Heart left ventricle (tissue), 16 donors: ENCODE measurements at regions not wholly inside any gene's neighbourhood (a gene's known extent, or its start where the extent isn't known, plus 50 kb on each side); places are given as distances from the start of the nearest gene placed in this dataset.

Source experiments
- ATAC-seq, 4 donors: fragments of 200-7000 bp; cut with Tn5 transposase; one replicate each; pipeline ENCODE4 v1.9.1; 2020 to 2022; ENCODE audit warnings: moderate library complexity in 4 of 4, mild to moderate bottlenecking in 3 of 4, moderate number of reproducible peaks in 1 of 4
- DNase-seq, 5 donors: peaks; one replicate each; pipeline ENCODE4 v3.0.0-alpha.2; 2020
- H3K27ac ChIP-seq, 12 donors: fragments of 200-600 bp; sonication (generic) in 4 of 12; one replicate each; pipeline versions ENCODE4 v1.5.0 to v1.8.0; 2016 to 2022; ENCODE audit warnings: mild to moderate bottlenecking in 2 of 12
- H3K27me3 ChIP-seq, 9 donors: fragments of 200-600 bp; sonication (generic) in 2 of 9; one replicate each; pipeline versions ENCODE4 v1.5.1 to v1.8.0; 2016 to 2022; ENCODE audit warnings: mild to moderate bottlenecking in 3 of 9
- H3K36me3 ChIP-seq, 9 donors: fragments of 200-600 bp; sonication (generic) in 2 of 9; one replicate each; pipeline versions ENCODE4 v1.5.0 to v1.8.0; 2018 to 2022; ENCODE audit warnings: mild to moderate bottlenecking in 2 of 9
- H3K4me1 ChIP-seq, 12 donors: fragments of 200-600 bp; sonication (generic) in 4 of 12; one replicate each; pipeline versions ENCODE4 v1.5.0 to v1.8.0; 2016 to 2022; ENCODE audit warnings: mild to moderate bottlenecking in 3 of 12
- H3K4me3 ChIP-seq, 12 donors: fragments of 200-600 bp; sonication (generic) in 4 of 12; one replicate each; pipeline versions ENCODE4 v1.5.0 to v1.8.0; 2017 to 2022; ENCODE audit warnings: mild to moderate bottlenecking in 9 of 12, moderate library complexity in 4 of 12
- H3K9me3 ChIP-seq, 12 donors: fragments of 200-600 bp; sonication (generic) in 4 of 12; one replicate each; pipeline versions ENCODE4 v1.5.0 to v1.8.0; 2016 to 2022; ENCODE audit warnings: mild to moderate bottlenecking in 1 of 12
- CTCF ChIP-seq, 12 donors: fragments of 200-600 bp; sonication (generic) in 4 of 12; IDR thresholded peaks; one replicate each; pipeline versions ENCODE4 v1.5.0 to v1.8.0; 2018 to 2022; ENCODE audit warnings: antibody characterized with exemption in 12 of 12, mild to moderate bottlenecking in 5 of 12
- POLR2A ChIP-seq, 2 donors: fragments of 450-650 bp; IDR thresholded peaks; one replicate each; pipeline ENCODE4 v1.6.1; 2017; ENCODE audit warnings: antibody characterized with exemption in 2 of 2, mild to moderate bottlenecking in 2 of 2, moderate library complexity in 2 of 2
- WGBS, 4 donors: extraction: QIAGEN DNeasy Blood & Tissue Kit in 2 of 4; methylation state at CpG; one replicate each; pipeline versions ENCODE4 v1.1.5 to v1.1.7; 2013 to 2018; 5-methylcytosine and 5-hydroxymethylcytosine counted together
- intact Hi-C, 10 donors: fragments of 100-400 bp; cut with DNase I; formaldehyde crosslinking; loops; one replicate each; pipeline versions ENCODE4 v1.11.1 to v1.14.2; 2022
- donor health status: ischemic (EF 13 %, LVEDD 7.1; RV severe dilation, severe dysfunction).
- donor health status: healthy with polysubstance abuse.
- donor health status: DM: no; HTN: yes; CAD: no.
- donor health status: DM: no; HTN: no; CAD: no.
- donor health status: ischemic (EF 25% LVEDD 6.9; RV normal size, moderate dysfunction).
- donor health status: ischemic (EF 25% LVEDD 5.7; RV mildly dilated, moderate dysfunction).
- donor health status: healthy.
- donor health status: DM: yes; HTN: yes; CAD: no.
- donor health status: ischemic (EF 35%, LVEDD 5.7; RV mildly dilated, moderate dysfunction).
- donor health status: nonischemic (EF 11% LVEDD 7.7; RV severe dilation, severe dysfunction).
- donor health status: DM: yes; HTN: yes; CAD: no.
- donor health status: PGD.
- donor health status: ischemic (EF 29% LVEDD 5.4; RV normal size, mild dysfunction).
- donor health status: nonischemic (EF 23%, LVEDD 6.1; RV moderate dilation, normal function).

DNA sequence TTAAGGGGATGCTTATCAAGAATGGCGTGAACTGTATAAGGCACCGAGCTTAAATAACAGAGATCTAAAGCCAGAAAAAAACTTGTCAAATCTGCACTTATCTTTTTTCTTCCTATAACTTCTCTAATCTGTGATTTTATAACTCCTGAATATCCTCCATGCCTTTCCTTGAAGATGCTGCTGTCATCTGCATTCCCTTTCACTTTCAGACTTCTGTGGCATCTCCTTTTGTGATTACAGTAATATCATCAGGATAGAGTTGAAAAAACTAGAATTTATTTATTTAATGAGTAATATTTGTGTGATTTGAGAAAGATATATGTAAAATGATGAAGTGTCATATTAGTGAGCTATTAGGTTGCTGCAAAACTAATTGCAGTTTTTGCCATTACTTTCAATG is 357.8 kb upstream of the PTBP2 start:
- intact Hi-C loops: no loop called here
- peaks cover 0 to 11% (median 0%) of the 10 kb centered on the region in 12 donors for H3K4me1 ChIP-seq
- WGBS, 4 donors: 39 to 71% (median 50%) methylated on average over 2 of the region's 2 CpGs
- H3K36me3 ChIP-seq: no peaks in the 10 kb centered on the region
- H3K4me3 ChIP-seq: no peak overlapping the region
- H3K27me3 ChIP-seq: no peaks in the 10 kb centered on the region
- no peak overlapping the region for H3K27ac ChIP-seq
- H3K9me3 ChIP-seq: no peaks in the 10 kb centered on the region
- TF ChIP-seq CTCF (IDR thresholded peaks at IDR 0.05) (no peak), POLR2A (IDR thresholded peaks at IDR 0.05) (no peak)
- DNase-seq: no peak
- ATAC-seq: no peak

- ATAC-seq (no peak), DNase-seq (no peak)
- Histone ChIP-seq H3K27ac (no peak overlapping the region), H3K27me3 (no peaks in the 10 kb centered on the region), H3K4me1 (peaks cover 0 to 11% (median 0%) of the 10 kb centered on the region in 12 donors), H3K4me3 (no peak overlapping the region), H3K36me3 (no peaks in the 10 kb centered on the region), H3K9me3 (no peaks in the 10 kb centered on the region)
- TF ChIP-seq CTCF (IDR thresholded peaks at IDR 0.05) (no peak), POLR2A (IDR thresholded peaks at IDR 0.05) (no peak)
- intact Hi-C loops: no loop called here
Measured at GRCh38 chr1:96364576-96364975, 357.0 kb upstream of the PTBP2 start.

- Histone ChIP-seq H3K4me3 (no peak overlapping the region), H3K9me3 (no peaks in the 10 kb centered on the region), H3K36me3 (no peaks in the 10 kb centered on the region), H3K27ac (no peak overlapping the region), H3K4me1 (peaks cover 0 to 11% (median 0%) of the 10 kb centered on the region in 12 donors), H3K27me3 (no peaks in the 10 kb centered on the region)
- no peak for TF ChIP-seq POLR2A (IDR thresholded peaks at IDR 0.05)
- no peak for TF ChIP-seq CTCF (IDR thresholded peaks at IDR 0.05)
- intact Hi-C loops: no loop called here
- ATAC-seq: no peak
- DNase-seq: no peak
- 35 to 68% (median 47%) methylated on average over 1 of the region's 1 CpG for WGBS, 4 donors
Measured at GRCh38 chr1:96365076-96365475, 356.5 kb upstream of the PTBP2 start.

DNA sequence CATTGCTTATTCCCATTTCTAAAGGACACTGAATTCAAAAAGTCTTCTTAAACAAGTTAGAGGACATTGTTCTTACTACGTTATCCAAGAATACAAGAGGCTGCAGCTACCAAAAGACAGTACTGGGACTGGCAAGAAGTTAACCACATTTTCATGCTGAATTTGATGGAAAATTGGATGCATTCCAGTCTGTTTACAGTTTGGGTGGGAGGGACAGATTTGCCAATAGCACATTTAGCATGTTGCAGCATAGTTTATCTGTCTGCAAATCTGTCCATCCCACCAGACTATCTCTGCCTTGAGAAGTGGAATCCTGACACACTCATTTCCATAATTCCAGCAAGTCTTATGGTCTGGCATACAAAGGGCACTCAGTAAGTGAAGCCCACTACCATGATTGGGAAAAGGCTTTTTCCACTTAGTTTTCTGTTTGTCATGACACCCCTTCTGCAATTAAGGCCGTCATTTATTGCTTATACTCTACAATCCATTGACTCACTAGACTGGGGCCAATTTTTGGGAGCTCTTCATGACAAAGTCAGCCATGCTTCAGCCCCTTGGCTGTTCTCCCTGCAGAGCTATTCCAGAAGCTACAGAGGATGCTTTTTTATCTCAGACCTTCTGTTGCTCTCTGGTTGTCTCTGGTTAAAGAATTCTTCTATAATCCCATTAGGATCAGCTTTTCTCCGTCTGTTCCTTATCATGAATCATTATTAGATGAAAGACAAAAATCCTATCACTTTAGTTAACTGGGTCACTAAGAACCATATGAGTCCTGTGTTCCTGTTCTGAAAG is 355.8 kb upstream of the PTBP2 start:
- ATAC-seq: no peak
- Histone ChIP-seq H3K27me3 (no peaks in the 10 kb centered on the region), H3K4me3 (no peak overlapping the region), H3K36me3 (no peaks in the 10 kb centered on the region), H3K4me1 (peaks cover 0 to 11% (median 0%) of the 10 kb centered on the region in 12 donors), H3K27ac (no peak overlapping the region), H3K9me3 (no peaks in the 10 kb centered on the region)
- WGBS, 4 donors: 62 to 71% (median 68%) methylated on average over 3 of the region's 3 CpGs
- TF ChIP-seq POLR2A (IDR thresholded peaks at IDR 0.05) (no peak), CTCF (IDR thresholded peaks at IDR 0.05) (no peak)
- intact Hi-C loops: no loop called here
- DNase-seq: no peak
